ENCODE measurements at regions not wholly inside any gene's neighbourhood (a gene's known extent, or its start where the extent isn't known, plus 50 kb on each side); places are given as distances from the start of the nearest gene placed in this dataset.
"Not testable (repeated sequence)": the region's sequence is repeated elsewhere in the genome, so short reads cannot be mapped to it uniquely, and the experiment has no call there.

DNA sequence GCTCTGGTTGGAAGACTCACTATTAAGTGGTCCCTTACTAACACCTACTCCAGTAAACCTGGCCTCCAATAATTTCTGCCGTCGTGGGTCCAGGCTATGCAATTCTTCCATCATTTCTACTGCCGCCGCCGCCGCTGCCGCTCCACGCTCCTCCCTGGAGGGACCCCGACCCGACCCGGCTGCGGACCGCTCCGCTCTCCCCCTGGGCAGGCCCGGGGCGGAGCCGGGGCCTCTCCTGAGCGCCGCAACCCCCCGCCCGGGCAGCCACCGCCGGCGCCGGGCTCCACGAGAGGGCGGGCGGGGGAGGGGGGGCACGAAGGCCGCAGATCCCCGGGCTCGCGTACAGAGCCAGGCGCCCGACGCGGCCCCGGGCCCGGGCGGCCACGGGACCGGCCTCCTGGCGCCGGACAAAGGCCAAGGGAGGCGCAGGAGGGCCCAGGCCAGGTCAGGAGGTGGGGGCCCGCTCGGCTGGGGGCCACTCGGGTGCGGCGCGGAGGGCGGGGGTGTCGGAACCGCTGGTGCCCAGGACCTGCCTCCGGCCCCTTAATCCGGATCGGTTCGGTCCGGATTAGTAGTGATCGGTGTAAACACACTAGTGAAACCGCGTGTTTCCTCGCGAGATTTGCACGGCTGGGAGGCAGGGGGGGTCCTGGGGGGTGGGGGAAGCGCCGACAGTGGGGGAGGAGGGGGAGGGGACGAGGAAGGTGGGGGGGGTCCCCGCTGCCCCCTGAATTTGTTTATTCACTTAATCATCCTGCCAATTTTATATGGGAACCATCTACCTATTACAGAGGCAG, 215.1 kb upstream of the CCL2 start:
- not testable (repeated sequence) for H3K9me3 ChIP-seq; H3K27ac ChIP-seq; H3K4me1 ChIP-seq (ENCODE audit: control insufficient read depth in 1 of 2, insufficient read depth in 1 of 2, low read depth in 1 of 2, low read length in 1 of 2); H3K4me3 ChIP-seq (ENCODE audit: low read depth in 1 of 2, low read length in 1 of 2); H3K36me3 ChIP-seq
- peaks cover 33% of the 10 kb centered on the region for H3K27me3 ChIP-seq

GRCh38 chr17:34045990-34046389, 209.1 kb upstream of the CCL2 start:
- Histone ChIP-seq H3K4me1 (ENCODE audit: control insufficient read depth in 1 of 2, insufficient read depth in 1 of 2, low read depth in 1 of 2, low read length in 1 of 2) (no peaks in the 10 kb centered on the region), H3K27ac (no peak overlapping the region), H3K4me3 (ENCODE audit: low read depth in 1 of 2, low read length in 1 of 2) (no peak overlapping the region), H3K9me3 (no peaks in the 10 kb centered on the region), H3K36me3 (no peaks in the 10 kb centered on the region), H3K27me3 (peaks cover 17% of the 10 kb centered on the region)
- TF ChIP-seq, protein P1, sequence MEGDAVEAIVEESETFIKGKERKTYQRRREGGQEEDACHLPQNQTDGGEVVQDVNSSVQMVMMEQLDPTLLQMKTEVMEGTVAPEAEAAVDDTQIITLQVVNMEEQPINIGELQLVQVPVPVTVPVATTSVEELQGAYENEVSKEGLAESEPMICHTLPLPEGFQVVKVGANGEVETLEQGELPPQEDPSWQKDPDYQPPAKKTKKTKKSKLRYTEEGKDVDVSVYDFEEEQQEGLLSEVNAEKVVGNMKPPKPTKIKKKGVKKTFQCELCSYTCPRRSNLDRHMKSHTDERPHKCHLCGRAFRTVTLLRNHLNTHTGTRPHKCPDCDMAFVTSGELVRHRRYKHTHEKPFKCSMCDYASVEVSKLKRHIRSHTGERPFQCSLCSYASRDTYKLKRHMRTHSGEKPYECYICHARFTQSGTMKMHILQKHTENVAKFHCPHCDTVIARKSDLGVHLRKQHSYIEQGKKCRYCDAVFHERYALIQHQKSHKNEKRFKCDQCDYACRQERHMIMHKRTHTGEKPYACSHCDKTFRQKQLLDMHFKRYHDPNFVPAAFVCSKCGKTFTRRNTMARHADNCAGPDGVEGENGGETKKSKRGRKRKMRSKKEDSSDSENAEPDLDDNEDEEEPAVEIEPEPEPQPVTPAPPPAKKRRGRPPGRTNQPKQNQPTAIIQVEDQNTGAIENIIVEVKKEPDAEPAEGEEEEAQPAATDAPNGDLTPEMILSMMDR (IDR thresholded peaks at IDR 0.05), result no peak

- Histone ChIP-seq H3K9me3 (no peaks in the 10 kb centered on the region), H3K27ac (no peak overlapping the region)
- TF ChIP-seq, protein P1 (IDR thresholded peaks at IDR 0.05), result no peak
Measured at GRCh38 chr17:34051046-34051445, 204.0 kb upstream of the CCL2 start.

GRCh38 chr17:34054495-34054894, 200.6 kb upstream of the CCL2 start:
- Histone ChIP-seq H3K36me3 (no peaks in the 10 kb centered on the region), H3K4me1 (ENCODE audit: control insufficient read depth in 1 of 2, insufficient read depth in 1 of 2, low read depth in 1 of 2, low read length in 1 of 2) (no peaks in the 10 kb centered on the region), H3K4me3 (ENCODE audit: low read depth in 1 of 2, low read length in 1 of 2) (no peak overlapping the region), H3K9me3 (no peaks in the 10 kb centered on the region), H3K27ac (no peak overlapping the region), H3K27me3 (peaks cover 12% of the 10 kb centered on the region)
- TF ChIP-seq, protein P1 (IDR thresholded peaks at IDR 0.05), result no peak

More at GRCh38 chr17:34051046-34051445, 204.0 kb upstream of the CCL2 start:
- peaks cover 12% of the 10 kb centered on the region for H3K27me3 ChIP-seq
- H3K36me3 ChIP-seq, result no peaks in the 10 kb centered on the region
- H3K4me3 ChIP-seq (ENCODE audit: low read depth in 1 of 2, low read length in 1 of 2), result no peak overlapping the region
- H3K4me1 ChIP-seq (ENCODE audit: control insufficient read depth in 1 of 2, insufficient read depth in 1 of 2, low read depth in 1 of 2, low read length in 1 of 2), result no peaks in the 10 kb centered on the region

- Histone ChIP-seq H3K27me3 (peaks cover 12% of the 10 kb centered on the region), H3K9me3 (no peaks in the 10 kb centered on the region), H3K4me1 (ENCODE audit: control insufficient read depth in 1 of 2, insufficient read depth in 1 of 2, low read depth in 1 of 2, low read length in 1 of 2) (no peaks in the 10 kb centered on the region), H3K27ac (no peak overlapping the region), H3K36me3 (no peaks in the 10 kb centered on the region), H3K4me3 (ENCODE audit: low read depth in 1 of 2, low read length in 1 of 2) (no peak overlapping the region)
- TF ChIP-seq, protein P1 (IDR thresholded peaks at IDR 0.05), result no peak
Measured at GRCh38 chr17:34055606-34056005, 199.5 kb upstream of the CCL2 start.

DNA sequence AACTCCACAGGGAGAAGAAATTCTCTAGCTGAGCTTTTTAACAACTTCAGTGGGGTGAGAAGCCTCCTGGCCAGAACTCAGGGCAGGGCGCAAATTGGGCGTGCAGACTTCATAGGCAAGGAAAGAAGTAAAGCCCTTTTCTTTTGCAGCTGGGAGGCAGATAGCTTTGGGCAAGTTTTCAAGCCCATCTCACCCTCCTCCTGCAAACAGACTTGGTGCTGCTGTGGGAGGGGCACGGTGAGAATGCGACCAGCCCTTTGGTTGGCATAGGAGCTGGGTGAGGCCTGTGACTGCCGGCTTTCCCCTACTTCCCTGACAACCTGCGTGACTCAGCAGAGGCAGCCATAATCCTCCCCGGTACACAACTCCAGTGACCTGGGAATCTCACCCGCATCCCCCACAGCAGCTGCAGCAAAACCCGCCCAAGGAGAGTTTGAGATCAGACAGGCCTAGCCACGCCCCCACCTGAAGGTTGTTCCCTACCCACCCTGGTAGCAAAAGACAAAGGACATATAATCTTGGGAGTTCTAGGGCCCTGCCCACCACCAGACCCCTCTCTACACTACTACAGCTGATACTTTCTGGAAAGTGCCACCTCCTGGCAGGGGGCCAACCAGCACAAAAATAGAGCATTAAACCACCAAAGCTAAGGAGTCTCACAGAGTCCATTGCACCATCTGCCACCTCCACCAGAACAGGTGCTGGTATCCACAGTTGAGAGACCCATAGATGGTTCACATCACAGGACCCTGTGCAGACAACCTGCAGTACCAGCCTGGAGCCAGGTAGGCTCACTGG, 195.5 kb upstream of the CCL2 start:
- Histone ChIP-seq H3K27ac (no peak overlapping the region), H3K9me3 (no peaks in the 10 kb centered on the region), H3K36me3 (no peaks in the 10 kb centered on the region), H3K4me1 (ENCODE audit: control insufficient read depth in 1 of 2, insufficient read depth in 1 of 2, low read depth in 1 of 2, low read length in 1 of 2) (no peaks in the 10 kb centered on the region), H3K27me3 (peaks cover 6% of the 10 kb centered on the region), H3K4me3 (ENCODE audit: low read depth in 1 of 2, low read length in 1 of 2) (no peak overlapping the region)
- TF ChIP-seq, protein P1 (IDR thresholded peaks at IDR 0.05), result no peak

Measured in neutrophil (primary cell).